Testis (tissue), 2 donors: ENCODE measurements at regions not wholly inside any gene's neighbourhood (a gene's known extent, or its start where the extent isn't known, plus 50 kb on each side); places are given as distances from the start of the nearest gene placed in this dataset.

Experiments used
- DNase-seq: peaks from one replicate; pipeline ENCODE4 v3.0.0-alpha.2; 2019
- H3K27ac ChIP-seq, 2 donors: fragments of 200-600 bp; sonication (generic); one replicate each; pipeline ENCODE4 v1.5.1; 2019
- H3K27me3 ChIP-seq: fragments of 200-600 bp; sonication (generic); one replicate; pipeline ENCODE4 v1.5.1; 2019
- H3K36me3 ChIP-seq: fragments of 200-600 bp; sonication (generic); one replicate; pipeline ENCODE4 v1.5.1; 2017; ENCODE audit warnings: low read depth; ENCODE audit errors: missing control alignments
- H3K4me1 ChIP-seq: fragments of 200-600 bp; sonication (generic); one replicate; pipeline ENCODE4 v1.5.1; 2019
- H3K4me3 ChIP-seq, 2 donors: fragments of 200-600 bp; sonication (generic); one replicate each; pipeline ENCODE4 v1.5.1; 2017 to 2019
- H3K9me3 ChIP-seq: fragments of 200-600 bp; sonication (generic); one replicate; pipeline ENCODE4 v1.5.1; 2017
- POLR2A ChIP-seq: fragments of 450-650 bp; IDR thresholded peaks from one replicate; pipeline ENCODE4 v1.6.1; 2017; ENCODE audit warnings: antibody characterized with exemption, mild to moderate bottlenecking, moderate library complexity
- WGBS, 2 donors: methylation state at CpG; one replicate each; pipeline ENCODE4 v1.1.5; 2018; 5-methylcytosine and 5-hydroxymethylcytosine counted together
- intact Hi-C: fragments of 100-400 bp; cut with DNase I; formaldehyde crosslinking; loops from one replicate; pipeline ENCODE4 v1.15.1; 2023; ENCODE audit warnings: low total_unique reads
- TF ChIP-seq, protein P1 (sequence below), 3 experiments: fragments of 450-650 bp in 2 of 3; fragments of 200-600 bp in 1 of 3; sonication (generic) in 1 of 3; IDR thresholded peaks; one replicate each; pipeline ENCODE4 v1.5.1; 2016 to 2019; ENCODE audit warnings: antibody characterized with exemption in 3 of 3, mild to moderate bottlenecking in 2 of 3, moderate library complexity in 1 of 3

DNA sequence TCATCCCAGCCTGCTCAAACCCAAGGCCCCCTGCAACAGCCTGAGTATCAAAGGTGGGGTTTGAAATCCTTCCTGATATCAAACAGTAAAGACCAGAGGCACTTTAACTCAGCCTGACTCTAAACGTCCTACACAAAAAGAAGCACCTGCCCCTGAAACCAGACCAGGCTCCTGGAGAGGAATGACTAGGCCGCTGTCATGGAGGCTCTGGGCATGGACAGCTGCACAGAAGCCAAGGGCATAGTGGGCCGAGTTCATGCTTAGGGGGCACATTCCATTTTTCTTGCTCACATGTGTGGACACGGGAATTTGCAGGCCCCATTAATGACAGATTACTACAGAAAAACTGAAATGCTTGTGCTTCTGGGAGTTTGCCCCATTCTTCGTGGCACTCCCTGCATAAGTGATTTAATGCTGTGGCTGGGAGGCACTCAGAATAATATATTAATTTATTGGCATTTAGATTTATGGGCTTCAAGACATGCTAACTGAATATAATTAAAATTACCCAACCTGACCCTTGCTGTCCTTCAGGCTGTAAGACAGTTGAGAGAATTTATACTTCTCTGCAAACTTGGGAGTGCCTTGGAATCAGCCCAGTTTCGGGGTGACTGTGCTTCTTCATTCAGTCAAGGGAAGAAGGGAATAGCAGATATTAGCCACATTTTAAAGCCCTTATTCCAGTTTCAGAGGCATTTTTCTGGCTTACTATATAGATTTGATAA lies 105.5 kb downstream of the GYPC start:
- intact Hi-C loops = no loop called here
- Histone ChIP-seq H3K36me3 (no peaks in the 10 kb centered on the region), H3K27ac (no peak overlapping the region), H3K4me3 (no peak overlapping the region), H3K27me3 (no peaks in the 10 kb centered on the region), H3K4me1 (peaks cover under 1% of the 10 kb centered on the region), H3K9me3 (no peaks in the 10 kb centered on the region)
- WGBS, 2 donors = 84 to 85% methylated on average over 6 of the region's 6 CpGs
- no peak for DNase-seq
- TF ChIP-seq POLR2A = no peak
- TF ChIP-seq, protein P1, sequence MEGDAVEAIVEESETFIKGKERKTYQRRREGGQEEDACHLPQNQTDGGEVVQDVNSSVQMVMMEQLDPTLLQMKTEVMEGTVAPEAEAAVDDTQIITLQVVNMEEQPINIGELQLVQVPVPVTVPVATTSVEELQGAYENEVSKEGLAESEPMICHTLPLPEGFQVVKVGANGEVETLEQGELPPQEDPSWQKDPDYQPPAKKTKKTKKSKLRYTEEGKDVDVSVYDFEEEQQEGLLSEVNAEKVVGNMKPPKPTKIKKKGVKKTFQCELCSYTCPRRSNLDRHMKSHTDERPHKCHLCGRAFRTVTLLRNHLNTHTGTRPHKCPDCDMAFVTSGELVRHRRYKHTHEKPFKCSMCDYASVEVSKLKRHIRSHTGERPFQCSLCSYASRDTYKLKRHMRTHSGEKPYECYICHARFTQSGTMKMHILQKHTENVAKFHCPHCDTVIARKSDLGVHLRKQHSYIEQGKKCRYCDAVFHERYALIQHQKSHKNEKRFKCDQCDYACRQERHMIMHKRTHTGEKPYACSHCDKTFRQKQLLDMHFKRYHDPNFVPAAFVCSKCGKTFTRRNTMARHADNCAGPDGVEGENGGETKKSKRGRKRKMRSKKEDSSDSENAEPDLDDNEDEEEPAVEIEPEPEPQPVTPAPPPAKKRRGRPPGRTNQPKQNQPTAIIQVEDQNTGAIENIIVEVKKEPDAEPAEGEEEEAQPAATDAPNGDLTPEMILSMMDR (IDR thresholded peaks at IDR 0.05) = no peak

DNA sequence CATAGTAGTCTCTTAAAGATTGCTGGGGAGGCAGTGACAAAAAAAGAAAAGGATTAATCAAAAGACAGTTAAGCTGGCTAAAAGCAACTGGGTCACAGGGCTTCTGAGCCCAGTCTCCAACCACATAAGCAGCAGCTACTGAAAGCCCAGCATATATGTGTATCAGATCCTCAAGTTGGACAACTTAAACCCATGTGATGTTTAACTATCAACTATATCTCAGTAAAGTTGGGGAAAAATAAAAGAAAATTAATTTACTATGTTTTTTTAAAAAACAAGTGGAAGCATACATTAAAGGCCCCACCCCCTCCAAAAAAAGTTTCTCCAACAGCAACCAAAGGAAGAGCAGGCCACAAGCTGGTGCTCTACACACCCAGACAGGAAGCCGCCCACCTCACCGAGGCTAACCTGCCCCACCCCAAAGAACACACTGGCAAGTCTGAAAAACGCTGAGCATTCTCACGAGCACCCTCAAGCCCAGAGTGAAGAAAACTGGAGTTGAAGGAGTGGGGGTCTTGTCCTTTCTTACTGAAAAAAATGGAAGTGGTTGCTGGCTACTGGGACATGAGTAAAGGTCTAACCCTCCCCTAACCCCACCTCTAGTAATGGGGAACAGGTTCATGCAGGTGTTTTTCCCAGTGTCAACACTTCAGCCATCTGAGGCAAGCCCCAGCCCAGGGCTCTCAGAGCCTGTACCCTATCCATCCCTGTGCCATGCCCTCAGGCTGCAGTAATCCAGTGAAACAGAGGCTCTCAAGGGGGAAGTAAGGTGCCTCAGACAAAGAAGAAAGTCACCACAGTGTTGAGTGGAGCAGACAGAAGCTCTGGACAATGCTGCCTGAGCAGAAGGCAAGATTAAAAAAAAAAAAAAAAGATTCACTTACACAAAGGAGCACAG lies 106.3 kb downstream of the GYPC start:
- no peak for DNase-seq
- H3K27ac ChIP-seq = no peak overlapping the region
- no peak overlapping the region for H3K4me3 ChIP-seq
- no peaks in the 10 kb centered on the region for H3K36me3 ChIP-seq
- H3K9me3 ChIP-seq = no peaks in the 10 kb centered on the region
- H3K4me1 ChIP-seq = peaks cover 4% of the 10 kb centered on the region
- intact Hi-C loops = no loop called here
- whole genome bisulfite sequencing, 2 donors = 82 to 86% methylated on average over 4 of the region's 4 CpGs
- no peaks in the 10 kb centered on the region for H3K27me3 ChIP-seq
- TF ChIP-seq, protein P1 (IDR thresholded peaks at IDR 0.05) = no peak
- no peak for TF ChIP-seq POLR2A

DNA sequence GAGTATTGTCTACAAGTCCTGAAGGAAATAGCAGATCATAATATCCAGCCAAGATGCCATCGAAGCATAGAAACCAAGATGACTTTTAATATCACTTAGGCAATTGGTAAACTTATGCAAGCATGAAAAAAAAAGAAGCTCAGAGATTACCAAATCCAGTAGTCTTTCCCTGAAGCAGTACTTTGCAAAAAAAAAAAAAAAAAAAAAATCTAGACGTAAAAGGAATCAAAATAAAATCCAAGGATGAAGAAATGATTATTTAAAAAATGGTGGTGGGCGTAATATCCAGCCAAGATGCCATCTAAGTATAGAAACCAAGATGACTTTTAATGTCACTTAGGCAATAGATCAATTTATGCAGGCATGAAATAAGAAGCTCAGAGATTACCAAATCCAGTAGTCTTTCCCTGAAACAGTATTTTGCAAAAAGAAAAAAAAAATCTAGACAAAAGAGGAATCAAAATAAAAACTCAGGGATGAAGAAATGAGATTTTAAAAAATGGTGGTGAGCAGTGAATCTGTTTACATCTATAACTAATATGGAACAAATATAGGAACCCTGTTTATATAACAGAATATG lies 108.8 kb downstream of the GYPC start:
- WGBS, 2 donors = 90 to 94% methylated on average over 3 of the region's 3 CpGs
- no peaks in the 10 kb centered on the region for H3K27me3 ChIP-seq
- H3K4me1 ChIP-seq = peaks cover 4% of the 10 kb centered on the region
- TF ChIP-seq, protein P1 (IDR thresholded peaks at IDR 0.05) = no peak
- TF ChIP-seq POLR2A = no peak
- no peaks in the 10 kb centered on the region for H3K36me3 ChIP-seq
- no peaks in the 10 kb centered on the region for H3K9me3 ChIP-seq
- H3K4me3 ChIP-seq = no peak overlapping the region
- intact Hi-C loops = no loop called here
- DNase-seq = no peak
- no peak overlapping the region for H3K27ac ChIP-seq

DNA sequence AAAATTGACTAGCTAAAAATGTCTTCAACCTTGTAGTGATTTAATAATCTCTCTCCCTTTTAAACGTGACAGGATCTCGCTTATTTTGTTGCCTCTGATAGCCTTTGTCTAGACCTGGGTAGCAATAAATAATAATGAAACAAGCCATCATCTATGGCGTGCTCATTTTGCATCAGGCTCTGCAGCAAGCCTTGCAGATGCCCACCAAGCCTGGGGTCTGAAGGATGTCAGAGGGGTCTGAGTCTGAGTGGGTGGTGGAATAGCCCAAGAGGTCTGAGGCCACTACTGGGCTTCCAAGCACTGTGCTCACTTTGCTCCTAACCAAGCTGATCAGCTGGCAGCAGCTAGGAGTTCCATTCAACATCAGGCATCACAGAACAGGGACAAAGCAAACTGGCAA lies 109.4 kb downstream of the GYPC start:
- no peak overlapping the region for H3K27ac ChIP-seq
- no peaks in the 10 kb centered on the region for H3K27me3 ChIP-seq
- TF ChIP-seq POLR2A = no peak
- TF ChIP-seq, protein P1 (IDR thresholded peaks at IDR 0.05) = no peak
- H3K4me3 ChIP-seq = no peak overlapping the region
- H3K4me1 ChIP-seq = peaks cover 4% of the 10 kb centered on the region
- intact Hi-C loops = no loop called here
- WGBS, 2 donors = 71 to 74% methylated on average over 3 of the region's 3 CpGs
- no peaks in the 10 kb centered on the region for H3K9me3 ChIP-seq
- no peak for DNase-seq
- no peaks in the 10 kb centered on the region for H3K36me3 ChIP-seq
